HG03025 (cell line): ENCODE measurements at regions not wholly inside any gene's neighbourhood (a gene's known extent, or its start where the extent isn't known, plus 50 kb on each side); places are given as distances from the start of the nearest gene placed in this dataset.

Experiments
- ATAC-seq: cut with Tn5 transposase; IDR thresholded peaks from one replicate; pipeline ENCODE4 v1.9.1; 2021; ENCODE audit warnings: mild to moderate bottlenecking, moderate library complexity; ENCODE audit not compliant: unreplicated experiment, low FRiP score

DNA sequence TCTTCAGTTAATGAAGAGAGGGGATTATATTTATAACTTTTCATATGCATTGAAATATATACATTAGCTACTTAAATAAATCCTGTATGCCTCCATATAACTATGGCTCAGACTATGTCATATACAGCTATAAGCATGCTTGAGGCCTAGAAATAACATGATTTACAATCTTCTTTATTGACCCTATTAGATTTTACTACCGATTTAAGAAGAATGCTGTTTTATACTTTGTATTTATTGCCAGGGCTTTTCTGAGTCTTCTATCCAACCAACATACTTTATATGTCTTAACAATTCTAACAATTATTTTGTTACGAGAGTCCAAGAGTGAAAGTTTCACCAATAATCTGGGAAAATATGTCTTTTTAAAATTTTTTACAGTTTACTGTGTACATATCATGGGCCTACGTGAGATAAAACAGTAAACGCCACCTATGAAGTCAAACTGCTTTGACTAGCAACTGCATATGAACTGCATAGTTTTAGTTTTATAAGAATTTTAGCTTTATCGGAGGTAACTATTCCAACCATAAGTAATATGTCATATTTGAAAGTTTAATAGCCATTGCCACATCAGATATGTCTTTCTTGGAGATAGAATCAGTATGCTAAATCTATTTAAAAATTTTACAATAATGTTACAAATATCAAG, 861.0 kb downstream of the USP25 start:
- no peak for ATAC-seq

DNA sequence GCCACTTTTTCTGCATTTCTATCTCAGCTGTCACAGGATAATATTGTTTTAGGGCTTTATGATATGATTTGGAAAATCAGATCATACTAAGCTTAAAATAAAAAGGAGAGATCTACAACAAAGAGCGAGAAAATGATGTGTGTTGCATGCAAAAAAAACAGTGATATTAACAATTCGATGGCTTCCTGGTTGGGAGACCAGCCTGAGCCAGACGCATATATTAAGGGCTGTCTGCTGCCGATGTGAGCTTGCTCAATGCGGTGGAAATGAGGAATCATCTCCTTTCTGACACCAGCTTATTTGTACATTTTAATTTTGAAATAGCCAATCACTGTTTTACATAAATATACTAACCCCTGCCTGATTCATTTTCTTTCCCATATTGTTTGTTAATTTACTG, 862.6 kb downstream of the USP25 start:
- ATAC-seq = no peak

GRCh38 chr21:16594191-16594590, 864.4 kb downstream of the USP25 start:
- ATAC-seq = no peak

DNA sequence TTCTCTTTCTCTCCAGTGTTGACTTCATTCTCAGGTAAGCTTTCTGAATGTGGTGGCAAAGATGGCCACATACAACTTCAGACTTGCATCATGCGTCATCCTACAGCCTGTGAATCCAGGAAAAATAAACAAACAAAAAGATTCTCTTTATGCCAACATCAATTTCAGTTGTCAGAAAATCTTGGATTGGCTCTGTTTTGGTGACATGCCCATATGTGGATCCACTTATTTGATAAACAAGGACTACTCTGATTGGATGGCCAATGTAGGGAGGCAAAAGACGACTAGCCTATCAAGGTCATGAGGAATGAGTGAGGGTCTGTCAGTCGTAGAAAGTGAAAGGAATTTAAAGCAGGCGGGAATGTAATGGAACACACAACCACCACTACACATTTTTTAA, 866.6 kb downstream of the USP25 start:
- no peak for ATAC-seq

GRCh38 chr21:16597753-16598152, 868.0 kb downstream of the USP25 start:
- ATAC-seq = no peak

GRCh38 chr21:16605597-16605996, 875.8 kb downstream of the USP25 start:
- no peak for ATAC-seq

GRCh38 chr21:16606271-16606670, 876.5 kb downstream of the USP25 start:
- ATAC-seq = no peak

DNA sequence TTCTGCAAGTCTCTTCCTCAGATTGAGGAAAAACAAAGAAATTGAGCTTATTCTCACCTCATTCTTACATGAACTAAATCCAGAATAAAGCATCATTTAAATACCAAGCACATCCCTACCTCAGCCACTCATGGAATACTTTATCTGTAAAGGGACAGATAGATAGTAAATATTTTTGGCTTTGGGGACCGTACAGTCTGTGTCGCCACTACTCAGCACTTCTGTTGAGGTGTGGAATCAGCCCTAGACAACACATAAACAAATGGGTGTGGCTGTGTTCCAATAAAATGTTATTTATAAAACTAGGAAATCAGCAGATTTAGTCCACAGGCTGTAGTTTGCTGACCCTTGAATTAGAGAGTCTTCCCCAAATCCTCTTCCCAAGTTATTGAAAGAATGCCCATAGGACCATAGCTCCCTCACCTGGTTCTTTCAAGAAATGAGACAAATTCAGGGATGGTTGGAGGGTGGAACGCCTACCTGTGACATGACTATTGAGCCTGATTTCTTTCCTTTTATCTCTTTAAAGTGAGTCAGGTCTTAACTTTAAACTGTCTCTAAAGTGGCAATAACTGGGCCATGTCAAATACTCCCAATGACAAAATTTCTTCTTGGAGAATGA, 878.5 kb downstream of the USP25 start:
- no peak for ATAC-seq

- no peak for ATAC-seq
These were observed 889.5 kb downstream of the USP25 start for GRCh38 chr21:16619281-16619680.

- no peak for ATAC-seq
These were observed 891.1 kb downstream of the USP25 start for GRCh38 chr21:16620786-16621320.

DNA sequence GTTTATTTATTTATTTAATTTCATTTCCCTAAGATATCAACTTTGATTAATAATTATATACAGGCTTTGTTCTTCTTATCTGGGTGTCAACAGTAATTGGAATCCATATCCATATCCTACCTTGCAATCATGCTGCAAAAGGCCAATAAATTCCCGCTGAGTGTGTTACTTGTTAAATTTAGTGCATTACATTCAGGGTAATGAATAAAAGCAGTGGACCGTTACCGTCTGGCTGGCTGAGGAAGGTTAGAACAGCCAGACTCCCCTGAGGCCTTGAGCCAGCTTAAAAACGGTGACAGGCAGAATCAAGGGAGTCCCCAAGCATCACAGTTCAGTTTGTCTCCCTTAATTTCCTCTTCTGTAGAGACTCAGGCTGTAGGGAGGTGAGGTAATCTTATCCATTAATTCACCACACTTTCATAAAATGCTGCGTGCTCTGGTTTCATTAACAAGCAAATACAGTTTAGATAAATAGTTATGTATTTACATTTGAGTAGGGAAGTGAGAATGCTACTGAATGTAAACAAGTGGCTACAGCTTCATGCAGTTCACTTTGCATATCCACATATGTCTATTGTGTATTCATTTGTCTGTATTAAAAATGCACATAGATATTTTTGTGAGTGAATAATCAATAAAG, 888.2 kb upstream of the CXADR start:
- ATAC-seq = no peak

- no peak for ATAC-seq
These were observed 887.4 kb upstream of the CXADR start for GRCh38 chr21:16625491-16625890.

DNA sequence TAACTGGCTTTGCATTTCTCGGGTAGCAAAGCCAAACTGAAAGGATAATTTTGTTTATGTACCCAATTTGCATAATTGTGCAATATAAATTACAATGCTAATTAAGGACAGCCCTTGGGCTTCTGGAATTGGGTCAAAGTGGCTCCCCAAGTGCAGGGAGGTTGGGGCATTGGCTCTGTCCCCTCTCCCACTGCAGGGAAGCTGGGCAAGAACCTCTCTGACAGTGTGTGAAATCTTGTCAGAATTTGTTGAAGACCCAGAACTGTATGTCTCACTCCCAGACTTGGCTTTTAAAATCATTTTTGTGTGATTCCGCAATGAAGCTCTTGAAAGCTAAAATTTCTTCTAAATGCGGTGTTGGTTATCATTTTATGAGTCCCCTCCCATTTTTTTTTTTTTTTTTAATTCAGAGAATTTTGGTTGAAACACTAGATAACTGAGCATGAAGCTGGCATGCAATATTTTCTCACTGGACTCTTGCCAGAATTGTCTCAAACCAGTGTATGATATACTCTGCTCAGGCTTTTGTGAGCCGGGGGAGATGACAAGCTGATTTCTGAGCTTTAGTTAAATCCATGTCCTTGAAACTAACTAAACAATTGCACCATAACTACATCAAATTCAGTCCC, 878.9 kb upstream of the CXADR start:
- no peak for ATAC-seq

- ATAC-seq = no peak
These were observed 878.3 kb upstream of the CXADR start for GRCh38 chr21:16634515-16634914.

DNA sequence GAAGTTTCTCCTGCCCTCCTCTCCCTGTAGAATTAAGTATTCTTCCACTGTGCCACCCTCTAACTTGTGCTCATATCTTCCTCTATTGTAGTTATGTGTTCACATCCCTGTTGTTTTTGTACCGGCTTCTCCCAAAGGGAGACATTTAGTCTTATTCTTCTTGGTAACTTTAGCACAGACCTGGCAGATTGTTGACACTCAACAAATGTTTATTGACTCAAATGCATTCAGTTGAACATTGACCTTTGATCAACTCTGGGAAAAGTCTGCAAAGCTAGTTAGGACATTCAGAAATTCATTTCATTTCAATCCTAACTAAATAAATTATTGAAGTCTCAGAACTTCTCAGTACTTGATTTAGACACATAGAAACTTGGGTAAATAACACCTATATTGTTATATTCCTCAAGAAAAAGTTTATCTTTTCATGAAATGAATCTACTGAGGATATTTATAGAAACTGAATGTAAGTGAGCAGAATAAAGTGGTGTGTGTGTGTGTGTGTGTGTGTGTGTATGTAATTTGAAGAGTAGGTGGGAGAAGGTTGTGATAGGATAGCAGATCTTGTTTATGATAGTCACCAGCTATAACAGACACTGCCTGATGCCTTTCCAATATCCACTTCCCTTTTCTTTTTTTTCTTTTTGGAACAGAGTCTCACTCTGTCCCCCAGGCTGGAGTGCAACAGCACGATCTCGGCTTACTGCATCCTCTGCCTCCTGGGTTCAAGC, 872.4 kb upstream of the CXADR start:
- no peak for ATAC-seq

GRCh38 chr21:16642353-16642752, 870.5 kb upstream of the CXADR start:
- no peak for ATAC-seq

- ATAC-seq = no peak
These were observed 868.2 kb upstream of the CXADR start for GRCh38 chr21:16644685-16645084.

- no peak for ATAC-seq
These were observed 862.0 kb upstream of the CXADR start for GRCh38 chr21:16650714-16651366.

- ATAC-seq = no peak
These were observed 860.9 kb upstream of the CXADR start for GRCh38 chr21:16651956-16652355.

DNA sequence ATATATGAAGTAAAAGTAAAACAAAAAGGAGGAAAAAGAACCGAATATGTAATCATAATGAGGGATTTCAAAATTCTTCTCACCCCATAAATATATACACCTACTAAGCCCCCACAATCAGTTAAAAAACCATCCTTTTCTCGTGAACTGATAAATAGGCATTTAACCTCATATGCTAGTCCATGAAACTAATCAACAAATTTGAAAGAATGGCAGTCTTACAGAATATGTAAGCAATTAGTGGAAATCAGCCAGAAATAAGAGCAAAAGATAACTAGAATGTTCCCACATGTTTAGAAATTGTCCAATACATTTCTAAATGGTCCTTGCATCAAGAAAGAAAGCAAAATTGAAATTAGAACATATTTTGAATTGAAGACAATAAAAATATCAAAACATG, 849.4 kb upstream of the CXADR start:
- no peak for ATAC-seq
